Endodermal cell (in vitro differentiated cells): ENCODE measurements at regions not wholly inside any gene's neighbourhood (a gene's known extent, or its start where the extent isn't known, plus 50 kb on each side); places are given as distances from the start of the nearest gene placed in this dataset.

Experiments used
- DNase-seq: peaks from one replicate; pipeline ENCODE4 v3.0.0-alpha.2; 2017
- H3K27ac ChIP-seq: 2 replicates; pipeline ENCODE4 v1.5.1; 2013; ENCODE audit warnings: mild to moderate bottlenecking, low read depth, low read length, moderate library complexity
- H3K27me3 ChIP-seq: 2 replicates; pipeline ENCODE4 v1.6.1; 2013; ENCODE audit warnings: mild to moderate bottlenecking, low read length, moderate library complexity; ENCODE audit not compliant: insufficient read depth, control insufficient read depth, poor library complexity, severe bottlenecking
- H3K36me3 ChIP-seq: 2 replicates; pipeline ENCODE4 v1.7.0; 2013; ENCODE audit warnings: mild to moderate bottlenecking, low read length, moderate library complexity; ENCODE audit not compliant: control insufficient read depth, insufficient read depth
- H3K4me1 ChIP-seq: one replicate; pipeline ENCODE4 v1.7.0; 2013; ENCODE audit warnings: low read length; ENCODE audit not compliant: control insufficient read depth, insufficient read depth
- H3K4me3 ChIP-seq: 2 replicates; pipeline ENCODE4 v1.5.1; 2013; ENCODE audit warnings: mild to moderate bottlenecking, low read length, moderate library complexity
- H3K9ac ChIP-seq: 2 replicates; pipeline ENCODE4 v1.6.1; 2013; ENCODE audit warnings: mild to moderate bottlenecking, low read length, moderate library complexity; ENCODE audit not compliant: poor library complexity, severe bottlenecking; ENCODE audit errors: extremely low read depth
- H3K9me3 ChIP-seq: 2 replicates; pipeline ENCODE4 v1.6.1; 2013; ENCODE audit warnings: mild to moderate bottlenecking, low read length, moderate library complexity; ENCODE audit not compliant: control insufficient read depth
- H3K27ac Mint-ChIP-seq: 2 replicates; pipeline ENCODE4 v1.8.0; 2020; ENCODE audit warnings: mixed read lengths
- H3K27me3 Mint-ChIP-seq: 2 replicates; pipeline ENCODE4 v1.8.0; 2021; ENCODE audit warnings: mild to moderate bottlenecking, mixed read lengths; ENCODE audit not compliant: insufficient read depth
- H3K36me3 Mint-ChIP-seq: 2 replicates; pipeline ENCODE4 v1.8.0; 2020; ENCODE audit warnings: low read depth, mixed read lengths
- H3K4me1 Mint-ChIP-seq: 2 replicates; pipeline ENCODE4 v1.8.0; 2020; ENCODE audit warnings: mixed read lengths
- H3K4me3 Mint-ChIP-seq: 2 replicates; pipeline ENCODE4 v1.8.0; 2020; ENCODE audit warnings: mild to moderate bottlenecking, moderate library complexity, mixed read lengths
- H3K9me3 Mint-ChIP-seq: 2 replicates; pipeline ENCODE4 v1.8.0; 2020; ENCODE audit warnings: mild to moderate bottlenecking, mixed read lengths
- CTCF ChIP-seq: fragments of 200-600 bp; sonication (generic); conservative IDR thresholded peaks from 2 replicates; pipeline ENCODE4 v1.5.0; 2021; ENCODE audit warnings: antibody characterized with exemption, mild to moderate bottlenecking
- WGBS, 2 experiments: methylation state at CpG; one replicate each; pipeline versions ENCODE4 v1.1.5 to v1.1.7; 2013; ENCODE audit warnings: missing lambda C conversion rate in 2 of 2, mixed read lengths in 1 of 2; ENCODE audit not compliant: insufficient coverage in 1 of 2, insufficient read length in 1 of 2; 5-methylcytosine and 5-hydroxymethylcytosine counted together

DNA sequence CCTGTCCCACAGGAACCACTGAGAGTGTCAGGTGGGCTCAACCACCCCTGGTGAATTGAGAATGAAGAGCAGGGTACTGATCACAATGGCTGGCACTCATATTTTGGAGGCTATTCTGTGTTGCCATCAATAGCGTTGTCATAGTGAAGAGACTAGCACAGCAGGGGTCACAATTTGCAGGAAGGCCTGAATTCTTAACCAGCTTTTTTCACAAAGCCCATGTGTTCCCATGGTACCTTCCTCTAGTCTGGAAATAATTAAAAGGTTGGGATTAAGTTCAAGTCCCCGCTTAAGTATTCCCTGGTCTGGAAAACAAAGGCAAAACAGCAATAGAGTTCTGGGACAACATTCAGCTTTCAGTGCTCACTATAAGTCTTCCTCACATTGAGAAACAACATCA, 1051.7 kb downstream of the C4orf33 start:
- H3K27ac ChIP-seq: peak overlapping the region; percentile 84
- Mint-ChIP-seq H3K4me3 (no peak overlapping the region), H3K27me3 (no peaks in the 10 kb centered on the region), H3K9me3 (no peaks in the 10 kb centered on the region), H3K4me1 (peaks cover 17% of the 10 kb centered on the region), H3K36me3 (no peaks in the 10 kb centered on the region), H3K27ac (no peak overlapping the region)
- no peaks in the 10 kb centered on the region for H3K27me3 ChIP-seq
- no peak overlapping the region for H3K4me3 ChIP-seq
- H3K9ac ChIP-seq: no peak overlapping the region
- peak; percentile 65 for DNase-seq
- no peaks in the 10 kb centered on the region for H3K36me3 ChIP-seq
- no peak for TF ChIP-seq CTCF
- WGBS, 2 experiments: 63 to 79% methylated on average over 2 of the region's 2 CpGs
- H3K4me1 ChIP-seq: no peaks in the 10 kb centered on the region
- H3K9me3 ChIP-seq: no peaks in the 10 kb centered on the region

DNA sequence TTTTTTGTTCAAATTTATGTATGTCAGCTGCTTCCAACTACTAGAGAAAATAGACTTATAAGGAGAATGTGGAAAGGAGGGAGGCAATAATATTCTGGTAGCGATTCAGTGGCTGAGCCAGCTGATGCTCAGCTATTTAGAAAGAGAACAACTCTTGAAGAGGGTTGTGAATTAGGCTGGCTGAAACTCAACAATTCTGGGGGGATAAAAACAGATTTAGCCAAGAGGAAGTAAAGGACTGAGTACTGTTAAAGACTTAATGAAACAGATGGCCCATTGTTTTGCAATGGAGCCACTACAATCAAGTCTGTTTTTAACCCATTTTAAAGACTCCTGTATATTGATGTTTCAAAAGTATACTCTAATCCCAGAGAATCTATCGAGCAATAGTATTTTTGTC, 1058.9 kb downstream of the C4orf33 start:
- Histone ChIP-seq H3K36me3 (no peaks in the 10 kb centered on the region), H3K4me1 (peaks cover 4% of the 10 kb centered on the region), H3K4me3 (no peak overlapping the region), H3K27ac (no peak overlapping the region), H3K9me3 (no peaks in the 10 kb centered on the region), H3K9ac (no peak overlapping the region), H3K27me3 (no peaks in the 10 kb centered on the region)
- Mint-ChIP-seq H3K9me3 (peaks cover 7% of the 10 kb centered on the region), H3K27ac (no peak overlapping the region), H3K36me3 (no peaks in the 10 kb centered on the region), H3K4me1 (peaks cover 24% of the 10 kb centered on the region), H3K4me3 (no peak overlapping the region), H3K27me3 (peaks cover 2% of the 10 kb centered on the region)
- DNase-seq: no peak
- WGBS, 2 experiments: 83 to 100% methylated on average over 1 to 2 of the region's 2 CpGs
- TF ChIP-seq CTCF: no peak

DNA sequence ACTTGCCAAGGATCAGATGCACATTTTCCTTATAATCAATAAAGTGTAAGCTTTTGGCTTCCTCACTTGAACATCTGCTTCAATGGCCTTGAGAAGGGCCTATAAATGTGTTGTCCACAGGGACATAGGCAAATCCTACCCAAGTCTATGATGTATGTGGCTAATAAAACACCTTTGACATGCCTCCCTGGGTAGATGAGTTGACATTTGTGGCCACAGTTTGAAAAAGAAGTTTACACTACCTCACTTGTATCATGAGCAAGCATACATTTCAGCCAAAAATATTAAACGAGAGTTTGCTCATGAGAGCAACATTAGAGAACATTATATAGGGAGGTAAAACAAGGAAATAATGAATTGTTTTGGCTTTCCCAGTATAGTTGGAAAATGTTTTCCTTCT, 1067.7 kb downstream of the C4orf33 start:
- Histone ChIP-seq H3K4me1 (no peaks in the 10 kb centered on the region), H3K4me3 (no peak overlapping the region), H3K36me3 (no peaks in the 10 kb centered on the region), H3K9me3 (no peaks in the 10 kb centered on the region), H3K27ac (no peak overlapping the region), H3K27me3 (no peaks in the 10 kb centered on the region), H3K9ac (no peak overlapping the region)
- Mint-ChIP-seq H3K36me3 (no peaks in the 10 kb centered on the region), H3K27ac (no peak overlapping the region), H3K4me1 (no peaks in the 10 kb centered on the region), H3K27me3 (peaks cover 6% of the 10 kb centered on the region), H3K9me3 (peaks cover 7% of the 10 kb centered on the region), H3K4me3 (no peak overlapping the region)
- DNase-seq: no peak
- 100% methylated on average over 1 of the region's 1 CpG; no CpG with 5 or more reads in 1 of the 2 experiments for WGBS, 2 experiments
- no peak for TF ChIP-seq CTCF
